Stimulated activated CD4-positive, alpha-beta T cell treated with anti-CD3 and anti-CD28 coated beads, Interleukin-12 subunit alpha, Interleukin-12 subunit beta, amount 100 ng/mL, for 48 hours (primary cell): ENCODE measurements at regions not wholly inside any gene's neighbourhood (a gene's known extent, or its start where the extent isn't known, plus 50 kb on each side); places are given as distances from the start of the nearest gene placed in this dataset.
"Not testable (repeated sequence)": the region's sequence is repeated elsewhere in the genome, so short reads cannot be mapped to it uniquely, and the experiment has no call there.

ENCODE experiments used
- DNase-seq, 3 donors: peaks; one replicate each; pipeline ENCODE4 v3.0.0-alpha.2; 2020; ENCODE audit warnings: low read depth in 2 of 3, low spot score in 1 of 3

- no peak for DNase-seq
These were observed 382.5 kb upstream of the ADGRL3 start for GRCh38 chr4:60817609-60818008.

GRCh38 chr4:60822986-60823385, 377.1 kb upstream of the ADGRL3 start:
- no peak for DNase-seq

- no peak for DNase-seq
These were observed 360.1 kb upstream of the ADGRL3 start for GRCh38 chr4:60840020-60840419.

- DNase-seq, result no peak
These were observed 353.4 kb upstream of the ADGRL3 start for GRCh38 chr4:60846678-60847077.

- no peak for DNase-seq
These were observed 352.5 kb upstream of the ADGRL3 start for GRCh38 chr4:60847614-60848013.

GRCh38 chr4:60857130-60857753, 342.9 kb upstream of the ADGRL3 start:
- DNase-seq, result no peak

GRCh38 chr4:60863442-60863841, 336.7 kb upstream of the ADGRL3 start:
- no peak for DNase-seq

- DNase-seq, result no peak
These were observed 334.9 kb upstream of the ADGRL3 start for GRCh38 chr4:60865273-60865672.

- no peak for DNase-seq
These were observed 331.7 kb upstream of the ADGRL3 start for GRCh38 chr4:60868232-60868960.

GRCh38 chr4:60879135-60879701, 320.9 kb upstream of the ADGRL3 start:
- DNase-seq, result no peak

- no peak for DNase-seq
These were observed 315.5 kb upstream of the ADGRL3 start for GRCh38 chr4:60884587-60884986.

- DNase-seq, result no peak
These were observed 315.1 kb upstream of the ADGRL3 start for GRCh38 chr4:60885011-60885410.

GRCh38 chr4:60890743-60891142, 309.4 kb upstream of the ADGRL3 start:
- no peak for DNase-seq

GRCh38 chr4:60891947-60892346, 308.2 kb upstream of the ADGRL3 start:
- no peak for DNase-seq

GRCh38 chr4:60897415-60897814, 302.7 kb upstream of the ADGRL3 start:
- DNase-seq, result no peak

GRCh38 chr4:60905162-60905561, 295.0 kb upstream of the ADGRL3 start:
- no peak for DNase-seq

- DNase-seq, result no peak
These were observed 289.0 kb upstream of the ADGRL3 start for GRCh38 chr4:60911127-60911526.

- DNase-seq, result no peak
These were observed 287.1 kb upstream of the ADGRL3 start for GRCh38 chr4:60913002-60913401.

- DNase-seq, result no peak
These were observed 286.5 kb upstream of the ADGRL3 start for GRCh38 chr4:60913671-60914070.

GRCh38 chr4:60921735-60922134, 278.4 kb upstream of the ADGRL3 start:
- not testable (repeated sequence) for DNase-seq

GRCh38 chr4:60923075-60923474, 277.1 kb upstream of the ADGRL3 start:
- no peak for DNase-seq

GRCh38 chr4:60926624-60927023, 273.5 kb upstream of the ADGRL3 start:
- DNase-seq, result no peak

GRCh38 chr4:60930866-60931265, 269.3 kb upstream of the ADGRL3 start:
- no peak for DNase-seq
